HepG2 (cell line): ENCODE measurements at regions not wholly inside any gene's neighbourhood (a gene's known extent, or its start where the extent isn't known, plus 50 kb on each side); places are given as distances from the start of the nearest gene placed in this dataset.

Experiments
- ATAC-seq: fragments of 200-7000 bp; cut with Tn5 transposase; 3 replicates; pipeline ENCODE4 v1.9.1; 2020; ENCODE audit warnings: mild to moderate bottlenecking, moderate library complexity
- BruUV-seq: library from RNA; stranded (reverse); fragments of 400-500 nt; replicated peaks from 2 replicates; lab custom pipeline; 2021; lab: Mats Ljungman, UMichigan
- CTCF ChIA-PET: fragments of 300-600 bp; formaldehyde crosslinking; extraction: SDS; loops from one replicate; lab custom pipeline; 2021; ENCODE audit warnings: low total read pairs, inconsistent platforms, low intra/inter-chr PET ratio; lab: Yijun Ruan, JAX
- POLR2A ChIA-PET: fragments of 350-600 bp; sonication (Branson Sonifier 250); formaldehyde crosslinking; loops from one replicate; lab custom pipeline; 2020; ENCODE audit warnings: antibody characterized with exemption, inconsistent platforms; lab: Yijun Ruan, JAX
- DNase-seq: peaks from one replicate; pipeline ENCODE4 v3.0.0-alpha.2; 2015; ENCODE audit warnings: low spot score
- FAIRE-seq: peaks from 3 replicates; lab custom pipeline; 2011; peaks lifted over from hg19 to GRCh38; lab: Jason Lieb, UNC
- H2AFZ ChIP-seq: one replicate; pipeline ENCODE4 v1.6.1; 2011; ENCODE audit warnings: low read length, inconsistent platforms
- H3K27ac ChIP-seq: fragments of 300-600 bp; 3 replicates; pipeline ENCODE4 v1.8.0; 2011; ENCODE audit warnings: mixed run types, mild to moderate bottlenecking, mixed read lengths, low read length, inconsistent platforms; ENCODE audit not compliant: insufficient read depth; ENCODE audit errors: extremely low read length
- H3K27me3 ChIP-seq, 2 experiments: fragments of 200-600 bp in 1 of 2; 2 replicates in 1 of 2; 3 replicates in 1 of 2; pipeline versions ENCODE4 v1.6.0 to v1.8.0; 2011; ENCODE audit warnings: low read length in 2 of 2, mild to moderate bottlenecking in 2 of 2, moderate library complexity in 2 of 2, inconsistent platforms in 1 of 2; ENCODE audit not compliant: insufficient read depth in 2 of 2, control insufficient read depth in 1 of 2
- H3K36me3 ChIP-seq, 2 experiments: fragments of 200-600 bp in 1 of 2; replicated peaks in 1 of 2; 2 replicates in 1 of 2; 3 replicates in 1 of 2; pipeline versions ENCODE4 v1.5.1 to v1.8.0; 2011; ENCODE audit warnings: low read length in 2 of 2, inconsistent platforms in 1 of 2; ENCODE audit not compliant: insufficient read depth in 2 of 2, control insufficient read depth in 1 of 2
- H3K4me1 ChIP-seq: 2 replicates; pipeline ENCODE4 v1.5.1; 2012; ENCODE audit warnings: low read length, inconsistent platforms; ENCODE audit not compliant: insufficient read depth
- H3K4me2 ChIP-seq: 2 replicates; pipeline ENCODE4 v1.6.0; 2011; ENCODE audit warnings: low read depth, low read length, inconsistent platforms
- H3K4me3 ChIP-seq, 3 experiments: fragments of 200-600 bp in 1 of 3; sonication (generic), shearing (Covaris generic) in 1 of 3; replicated peaks in 1 of 3; 2 replicates each; pipeline ENCODE4 v1.5.1; 2011 to 2016; ENCODE audit warnings: low read length in 3 of 3, inconsistent platforms in 2 of 3, low read depth in 2 of 3, mild to moderate bottlenecking in 2 of 3, control low read depth in 1 of 3, mixed read lengths in 1 of 3; ENCODE audit not compliant: insufficient read depth in 1 of 3
- H3K79me2 ChIP-seq: one replicate; pipeline ENCODE4 v1.6.1; 2011; ENCODE audit warnings: low read length, inconsistent platforms; ENCODE audit not compliant: insufficient read depth
- H3K9ac ChIP-seq: 2 replicates; pipeline ENCODE4 v1.6.0; 2011; ENCODE audit warnings: mild to moderate bottlenecking, low read depth, low read length, inconsistent platforms; ENCODE audit not compliant: insufficient read depth
- H3K9me3 ChIP-seq: 2 replicates; pipeline ENCODE4 v1.5.1; 2012; ENCODE audit warnings: mild to moderate bottlenecking, low read length
- H4K20me1 ChIP-seq: 2 replicates; pipeline ENCODE4 v1.6.0; 2011; ENCODE audit warnings: inconsistent platforms, mild to moderate bottlenecking, low read length, moderate library complexity; ENCODE audit not compliant: insufficient read depth
- AGO2 ChIP-seq: fragments of 200-400 bp; formaldehyde crosslinking; optimal IDR thresholded peaks from 2 replicates; pipeline ENCODE3; 2017; ENCODE audit warnings: mild to moderate bottlenecking, low read depth, low read length, moderate library complexity
- AKAP8 ChIP-seq: sonication (generic); formaldehyde crosslinking; IDR thresholded peaks from 2 replicates; pipeline ENCODE4 v1.5.1; 2020; ENCODE audit warnings: mild to moderate bottlenecking, missing genetic modification reagents
- CC2D1A ChIP-seq: sonication (generic); formaldehyde crosslinking; IDR thresholded peaks from 2 replicates; pipeline ENCODE4 v1.8.1; 2023; ENCODE audit warnings: mild to moderate bottlenecking, missing genetic modification reagents
- DNMT3B ChIP-seq: conservative IDR thresholded peaks from 2 replicates; pipeline ENCODE4 v1.6.1; 2016; ENCODE audit warnings: missing biosample characterization, control low read depth
- DR1 ChIP-seq: sonication (generic); formaldehyde crosslinking; IDR thresholded peaks from 2 replicates; pipeline ENCODE4 v1.8.0; 2021; ENCODE audit warnings: mild to moderate bottlenecking, missing genetic modification reagents, inconsistent platforms
- JUN ChIP-seq: sonication (generic); formaldehyde crosslinking; IDR thresholded peaks from 2 replicates; pipeline ENCODE4 v1.4.0; 2020; ENCODE audit warnings: mild to moderate bottlenecking, missing genetic modification reagents
- MEIS2 ChIP-seq: sonication (generic); formaldehyde crosslinking; IDR thresholded peaks from 2 replicates; pipeline ENCODE4 v1.9.0; 2021; ENCODE audit warnings: mild to moderate bottlenecking, missing genetic modification reagents
- SP5 ChIP-seq: IDR thresholded peaks from 2 replicates; pipeline ENCODE4 v1.6.1; 2016; ENCODE audit warnings: low read depth, borderline replicate concordance
- ZFP41 ChIP-seq: sonication (generic); formaldehyde crosslinking; IDR thresholded peaks from 2 replicates; pipeline ENCODE4 v1.4.0; 2020; ENCODE audit warnings: mild to moderate bottlenecking, missing genetic modification reagents, borderline replicate concordance
- ZFP91 ChIP-seq: sonication (generic); formaldehyde crosslinking; IDR thresholded peaks from 2 replicates; pipeline ENCODE4 v1.9.0; 2022; ENCODE audit warnings: missing genetic modification reagents, mild to moderate bottlenecking, borderline replicate concordance
- ZNF607 ChIP-seq: sonication (generic); formaldehyde crosslinking; IDR thresholded peaks from 2 replicates; pipeline ENCODE4 v1.5.1; 2020; ENCODE audit warnings: missing genetic modification reagents, mild to moderate bottlenecking, borderline replicate concordance
- ZNF709 ChIP-seq: sonication (generic); formaldehyde crosslinking; IDR thresholded peaks from 2 replicates; pipeline ENCODE4 v1.5.0; 2020; ENCODE audit warnings: mild to moderate bottlenecking, missing genetic modification reagents
- WGBS: methylation state at CpG from one replicate; pipeline ENCODE4 v1.1.6; 2017; ENCODE audit warnings: low lambda C conversion rate; 5-methylcytosine and 5-hydroxymethylcytosine counted together
- in situ Hi-C: cut with HindIII; loops from 2 replicates; pipeline ENCODE4 v1.10.0; 2017; ENCODE audit warnings: low pct_unique_long_range_greater_than_20kb; ENCODE audit not compliant: extremely low pct_ligation_motif_present
- intact Hi-C: fragments of 100-400 bp; cut with micrococcal nuclease; formaldehyde crosslinking; loops from one replicate; pipeline ENCODE4 v1.10.0; 2022; ENCODE audit not compliant: unreplicated experiment
- TF ChIP-seq, protein P1 (sequence below): sonication (generic); formaldehyde crosslinking; IDR thresholded peaks from 2 replicates; pipeline ENCODE4 v1.5.0; 2020; ENCODE audit warnings: missing genetic modification reagents, mild to moderate bottlenecking, borderline replicate concordance
- TF ChIP-seq, protein P2 (sequence below): sonication (generic); formaldehyde crosslinking; IDR thresholded peaks from one replicate; pipeline ENCODE4 v1.5.1; 2020; ENCODE audit warnings: mild to moderate bottlenecking, missing genetic modification reagents; ENCODE audit errors: not compliant biosample characterization

DNA sequence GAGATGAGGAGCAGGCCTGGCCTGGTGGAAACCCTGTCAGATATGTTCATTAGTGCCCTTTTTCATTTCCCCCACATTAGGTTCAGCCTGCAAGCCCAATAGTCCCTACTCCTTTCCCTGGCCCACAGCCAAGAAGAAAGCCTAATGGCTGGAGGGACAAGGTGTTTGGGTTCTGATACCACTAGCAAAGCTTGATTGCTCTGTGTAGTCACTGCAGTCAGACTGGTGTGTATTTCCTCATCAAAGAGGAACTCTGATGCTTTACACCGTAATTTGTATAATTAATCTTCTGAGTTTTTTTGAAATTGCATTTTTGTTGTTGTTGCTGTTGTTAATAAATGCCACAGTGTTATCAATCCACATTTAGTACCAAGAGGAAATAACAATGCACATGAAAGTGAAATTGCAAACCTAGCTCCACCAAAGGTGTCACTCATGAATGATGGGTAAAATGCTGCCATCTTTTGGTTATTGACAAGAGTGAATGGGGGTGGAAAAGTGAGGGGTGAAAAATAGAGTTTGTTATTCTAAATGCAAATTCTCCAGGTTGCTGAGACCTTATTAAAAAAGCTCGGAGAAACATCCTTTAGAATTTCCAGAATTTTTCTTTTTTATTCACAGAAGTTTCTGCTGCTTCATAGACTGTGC, 320.2 kb upstream of the POU3F2 start:
- Histone ChIP-seq H3K79me2 (no peaks in the 10 kb centered on the region), H3K27ac (no peak overlapping the region), H3K4me1 (no peaks in the 10 kb centered on the region), H3K4me3 (no peak overlapping the region), H3K9ac (no peak overlapping the region), H3K27me3 (no peaks in the 10 kb centered on the region), H4K20me1 (no peaks in the 10 kb centered on the region), H3K9me3 (no peaks in the 10 kb centered on the region), H3K4me2 (no peak overlapping the region), H2AFZ (no peak overlapping the region), H3K36me3 (no peaks in the 10 kb centered on the region)
- CTCF ChIA-PET: no interaction called here
- intact Hi-C loops (no loop called here), in situ Hi-C loops (no loop called here)
- 2% methylated on average over 2 of the region's 2 CpGs for WGBS
- FAIRE-seq (no peak), DNase-seq (no peak), ATAC-seq (no peak)
- POLR2A ChIA-PET: no interaction called here
- BruUV-seq: no TSS peak
- TF ChIP-seq DNMT3B (CRISPR knock-in tag): no peak
- no peak for TF ChIP-seq ZNF709 (CRISPR knock-in tag)
- TF ChIP-seq AKAP8 (CRISPR knock-in tag): no peak
- TF ChIP-seq ZFP41 (CRISPR knock-in tag): no peak
- TF ChIP-seq CC2D1A (CRISPR knock-in tag): no peak
- TF ChIP-seq SP5 (CRISPR knock-in tag): no peak
- TF ChIP-seq, protein P1, sequence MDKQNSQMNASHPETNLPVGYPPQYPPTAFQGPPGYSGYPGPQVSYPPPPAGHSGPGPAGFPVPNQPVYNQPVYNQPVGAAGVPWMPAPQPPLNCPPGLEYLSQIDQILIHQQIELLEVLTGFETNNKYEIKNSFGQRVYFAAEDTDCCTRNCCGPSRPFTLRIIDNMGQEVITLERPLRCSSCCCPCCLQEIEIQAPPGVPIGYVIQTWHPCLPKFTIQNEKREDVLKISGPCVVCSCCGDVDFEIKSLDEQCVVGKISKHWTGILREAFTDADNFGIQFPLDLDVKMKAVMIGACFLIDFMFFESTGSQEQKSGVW (CRISPR knock-in tag): no peak
- no peak for TF ChIP-seq DR1 (CRISPR knock-in tag)
- TF ChIP-seq, protein P2, sequence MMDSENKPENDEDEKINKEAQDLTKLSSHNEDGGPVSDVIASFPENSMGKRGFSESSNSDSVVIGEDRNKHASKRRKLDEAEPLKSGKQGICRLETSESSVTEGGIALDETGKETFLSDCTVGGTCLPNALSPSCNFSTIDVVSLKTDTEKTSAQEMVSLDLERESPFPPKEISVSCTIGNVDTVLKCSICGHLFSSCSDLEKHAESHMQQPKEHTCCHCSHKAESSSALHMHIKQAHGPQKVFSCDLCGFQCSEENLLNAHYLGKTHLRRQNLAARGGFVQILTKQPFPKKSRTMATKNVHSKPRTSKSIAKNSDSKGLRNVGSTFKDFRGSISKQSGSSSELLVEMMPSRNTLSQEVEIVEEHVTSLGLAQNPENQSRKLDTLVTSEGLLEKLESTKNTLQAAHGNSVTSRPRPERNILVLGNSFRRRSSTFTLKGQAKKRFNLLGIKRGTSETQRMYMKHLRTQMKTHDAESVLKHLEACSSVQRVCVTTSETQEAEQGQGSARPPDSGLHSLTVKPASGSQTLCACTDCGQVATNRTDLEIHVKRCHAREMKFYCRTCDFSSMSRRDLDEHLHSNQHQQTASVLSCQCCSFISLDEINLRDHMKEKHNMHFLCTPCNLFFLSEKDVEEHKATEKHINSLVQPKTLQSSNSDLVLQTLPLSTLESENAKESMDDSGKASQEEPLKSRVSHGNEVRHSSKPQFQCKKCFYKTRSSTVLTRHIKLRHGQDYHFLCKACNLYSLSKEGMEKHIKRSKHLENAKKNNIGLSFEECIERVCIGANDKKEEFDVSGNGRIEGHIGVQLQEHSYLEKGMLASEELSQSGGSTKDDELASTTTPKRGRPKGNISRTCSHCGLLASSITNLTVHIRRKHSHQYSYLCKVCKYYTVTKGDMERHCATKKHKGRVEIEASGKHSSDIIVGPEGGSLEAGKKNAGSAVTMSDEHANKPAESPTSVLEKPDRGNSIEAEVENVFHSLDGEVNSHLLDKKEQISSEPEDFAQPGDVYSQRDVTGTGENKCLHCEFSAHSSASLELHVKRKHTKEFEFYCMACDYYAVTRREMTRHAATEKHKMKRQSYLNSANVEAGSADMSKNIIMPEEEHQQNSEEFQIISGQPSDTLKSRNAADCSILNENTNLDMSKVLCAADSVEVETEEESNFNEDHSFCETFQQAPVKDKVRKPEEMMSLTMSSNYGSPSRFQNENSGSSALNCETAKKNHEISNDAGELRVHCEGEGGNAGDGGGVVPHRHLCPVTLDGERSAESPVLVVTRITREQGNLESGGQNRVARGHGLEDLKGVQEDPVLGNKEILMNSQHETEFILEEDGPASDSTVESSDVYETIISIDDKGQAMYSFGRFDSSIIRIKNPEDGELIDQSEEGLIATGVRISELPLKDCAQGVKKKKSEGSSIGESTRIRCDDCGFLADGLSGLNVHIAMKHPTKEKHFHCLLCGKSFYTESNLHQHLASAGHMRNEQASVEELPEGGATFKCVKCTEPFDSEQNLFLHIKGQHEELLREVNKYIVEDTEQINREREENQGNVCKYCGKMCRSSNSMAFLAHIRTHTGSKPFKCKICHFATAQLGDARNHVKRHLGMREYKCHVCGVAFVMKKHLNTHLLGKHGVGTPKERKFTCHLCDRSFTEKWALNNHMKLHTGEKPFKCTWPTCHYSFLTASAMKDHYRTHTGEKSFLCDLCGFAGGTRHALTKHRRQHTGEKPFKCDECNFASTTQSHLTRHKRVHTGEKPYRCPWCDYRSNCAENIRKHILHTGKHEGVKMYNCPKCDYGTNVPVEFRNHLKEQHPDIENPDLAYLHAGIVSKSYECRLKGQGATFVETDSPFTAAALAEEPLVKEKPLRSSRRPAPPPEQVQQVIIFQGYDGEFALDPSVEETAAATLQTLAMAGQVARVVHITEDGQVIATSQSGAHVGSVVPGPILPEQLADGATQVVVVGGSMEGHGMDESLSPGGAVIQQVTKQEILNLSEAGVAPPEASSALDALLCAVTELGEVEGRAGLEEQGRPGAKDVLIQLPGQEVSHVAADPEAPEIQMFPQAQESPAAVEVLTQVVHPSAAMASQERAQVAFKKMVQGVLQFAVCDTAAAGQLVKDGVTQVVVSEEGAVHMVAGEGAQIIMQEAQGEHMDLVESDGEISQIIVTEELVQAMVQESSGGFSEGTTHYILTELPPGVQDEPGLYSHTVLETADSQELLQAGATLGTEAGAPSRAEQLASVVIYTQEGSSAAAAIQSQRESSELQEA (CRISPR knock-in tag): no peak
- TF ChIP-seq ZNF607: no peak
- TF ChIP-seq ZFP91: no peak
- TF ChIP-seq AGO2: no peak
- no peak for TF ChIP-seq MEIS2 (CRISPR knock-in tag)
- TF ChIP-seq JUN (CRISPR knock-in tag): no peak
